Thyroid gland (tissue), 4 donors: ENCODE measurements at regions not wholly inside any gene's neighbourhood (a gene's known extent, or its start where the extent isn't known, plus 50 kb on each side); places are given as distances from the start of the nearest gene placed in this dataset.

ENCODE experiments used
- DNase-seq, 2 donors: peaks; one replicate each; pipeline ENCODE4 v3.0.0-alpha.2; 2019
- H3K27ac ChIP-seq, 3 donors: fragments of 200-600 bp; sonication (generic); 1 replicate in 2 of 3; 2 replicates in 1 of 3; pipeline ENCODE4 v1.5.1; 2016 to 2019; ENCODE audit warnings: mild to moderate bottlenecking in 1 of 3, moderate library complexity in 1 of 3
- H3K27me3 ChIP-seq: fragments of 200-600 bp; sonication (generic); one replicate; pipeline ENCODE4 v1.5.1; 2019
- H3K36me3 ChIP-seq, 2 donors: fragments of 200-600 bp; sonication (generic); one replicate each; pipeline ENCODE4 v1.5.1; 2016 to 2019
- H3K4me1 ChIP-seq, 2 donors: fragments of 200-600 bp; sonication (generic); one replicate each; pipeline ENCODE4 v1.5.1; 2017 to 2019
- H3K4me3 ChIP-seq, 3 donors: fragments of 200-600 bp; sonication (generic); replicated peaks in 1 of 3; 1 replicate in 2 of 3; 2 replicates in 1 of 3; pipeline ENCODE4 v1.5.1; 2016; ENCODE audit warnings: mild to moderate bottlenecking in 1 of 3
- H3K9me3 ChIP-seq: fragments of 200-600 bp; sonication (generic); one replicate; pipeline ENCODE4 v1.5.1; 2017
- CTCF ChIP-seq, 6 experiments: fragments of 200-600 bp in 3 of 6; fragments of 450-650 bp in 3 of 6; sonication (generic) in 3 of 6; IDR thresholded peaks; one replicate each; pipeline ENCODE4 v1.5.1; 2016 to 2019; ENCODE audit warnings: antibody characterized with exemption in 6 of 6, mild to moderate bottlenecking in 2 of 6, inconsistent platforms in 1 of 6, moderate library complexity in 1 of 6
- POLR2A ChIP-seq, 2 donors: fragments of 450-650 bp; IDR thresholded peaks; one replicate each; pipeline ENCODE4 v1.6.1; 2017; ENCODE audit warnings: antibody characterized with exemption in 2 of 2, mild to moderate bottlenecking in 2 of 2, moderate library complexity in 1 of 2
- WGBS, 2 donors: methylation state at CpG; one replicate each; pipeline ENCODE4 v1.1.5; 2017; 5-methylcytosine and 5-hydroxymethylcytosine counted together
- intact Hi-C: fragments of 100-400 bp; cut with DNase I; formaldehyde crosslinking; loops from one replicate; pipeline ENCODE4 v1.15.1; 2023

GRCh38 chr3:84096188-84096587 lies 862.6 kb upstream of the CADM2 start:
- no peaks in the 10 kb centered on the region for H3K4me1 ChIP-seq
- TF ChIP-seq CTCF (IDR thresholded peaks at IDR 0.05), result no peak
- TF ChIP-seq POLR2A (IDR thresholded peaks at IDR 0.05), result no peak
- H3K27me3 ChIP-seq, result no peaks in the 10 kb centered on the region
- H3K4me3 ChIP-seq, result no peak overlapping the region
- H3K36me3 ChIP-seq, result no peaks in the 10 kb centered on the region
- H3K27ac ChIP-seq, result no peak overlapping the region
- intact Hi-C loops, result no loop called here
- no peaks in the 10 kb centered on the region for H3K9me3 ChIP-seq
- no peak for DNase-seq

- no peak for TF ChIP-seq POLR2A (IDR thresholded peaks at IDR 0.05)
- no peak for TF ChIP-seq CTCF (IDR thresholded peaks at IDR 0.05)
- Histone ChIP-seq H3K4me1 (no peaks in the 10 kb centered on the region), H3K27ac (no peak overlapping the region), H3K4me3 (no peak overlapping the region), H3K9me3 (no peaks in the 10 kb centered on the region), H3K36me3 (no peaks in the 10 kb centered on the region), H3K27me3 (no peaks in the 10 kb centered on the region)
- 79 to 83% methylated on average over 2 of the region's 2 CpGs for WGBS, 2 donors
- DNase-seq, result no peak
- intact Hi-C loops, result no loop called here
Measured at GRCh38 chr3:84100861-84101260, 857.9 kb upstream of the CADM2 start.

- no peaks in the 10 kb centered on the region for H3K9me3 ChIP-seq
- intact Hi-C loops, result no loop called here
Measured at GRCh38 chr3:84108442-84108971, 850.3 kb upstream of the CADM2 start.

GRCh38 chr3:84109911-84110310 lies 848.9 kb upstream of the CADM2 start:
- H3K27ac ChIP-seq, result no peak overlapping the region
- no peaks in the 10 kb centered on the region for H3K27me3 ChIP-seq
- no peak for DNase-seq
- intact Hi-C loops, result no loop called here
- TF ChIP-seq POLR2A (IDR thresholded peaks at IDR 0.05) (no peak), CTCF (IDR thresholded peaks at IDR 0.05) (no peak)
- no peak overlapping the region for H3K4me3 ChIP-seq
- no peaks in the 10 kb centered on the region for H3K4me1 ChIP-seq
- H3K36me3 ChIP-seq, result no peaks in the 10 kb centered on the region
- no peaks in the 10 kb centered on the region for H3K9me3 ChIP-seq

More at GRCh38 chr3:84108442-84108971, 850.3 kb upstream of the CADM2 start:
- H3K4me1 ChIP-seq, result no peaks in the 10 kb centered on the region
- H3K36me3 ChIP-seq, result no peaks in the 10 kb centered on the region
- no peaks in the 10 kb centered on the region for H3K27me3 ChIP-seq
- no peak for DNase-seq
- H3K27ac ChIP-seq, result no peak overlapping the region
- 23 to 24% methylated on average over 4 of the region's 4 CpGs for WGBS, 2 donors
- no peak for TF ChIP-seq CTCF (IDR thresholded peaks at IDR 0.05)
- no peak for TF ChIP-seq POLR2A (IDR thresholded peaks at IDR 0.05)
- H3K4me3 ChIP-seq, result no peak overlapping the region

- no peaks in the 10 kb centered on the region for H3K4me1 ChIP-seq
- no peaks in the 10 kb centered on the region for H3K27me3 ChIP-seq
- no peak overlapping the region for H3K4me3 ChIP-seq
- no peaks in the 10 kb centered on the region for H3K9me3 ChIP-seq
- no peak for TF ChIP-seq CTCF (IDR thresholded peaks at IDR 0.05)
- no peak for TF ChIP-seq POLR2A (IDR thresholded peaks at IDR 0.05)
- intact Hi-C loops, result no loop called here
- no peak overlapping the region for H3K27ac ChIP-seq
- no peak for DNase-seq
- H3K36me3 ChIP-seq, result no peaks in the 10 kb centered on the region
Measured at GRCh38 chr3:84110787-84111186, 848.0 kb upstream of the CADM2 start.
